Esophagus muscularis mucosa (tissue), 4 donors: ENCODE measurements at regions not wholly inside any gene's neighbourhood (a gene's known extent, or its start where the extent isn't known, plus 50 kb on each side); places are given as distances from the start of the nearest gene placed in this dataset.

Experiments
- CTCF ChIP-seq, 3 experiments: fragments of 200-600 bp in 2 of 3; fragments of 450-650 bp in 1 of 3; sonication (generic) in 2 of 3; IDR thresholded peaks; one replicate each; pipeline ENCODE4 v1.5.1; 2017 to 2019; ENCODE audit warnings: antibody characterized with exemption in 3 of 3, mild to moderate bottlenecking in 2 of 3, moderate library complexity in 1 of 3
- EP300 ChIP-seq: sonication (generic); formaldehyde crosslinking; IDR thresholded peaks from one replicate; pipeline ENCODE4 v1.6.1; 2017; ENCODE audit warnings: antibody characterized with exemption
- POLR2A ChIP-seq: fragments of 450-650 bp; IDR thresholded peaks from one replicate; pipeline ENCODE4 v1.6.1; 2017; ENCODE audit warnings: antibody characterized with exemption, moderate library complexity, mild to moderate bottlenecking, low read depth
- POLR2AphosphoS5 ChIP-seq, 2 donors: sonication (generic); formaldehyde crosslinking; IDR thresholded peaks; one replicate each; pipeline ENCODE4 v1.6.1; 2017; ENCODE audit warnings: antibody characterized with exemption in 2 of 2

- TF ChIP-seq POLR2AphosphoS5 (IDR thresholded peaks at IDR 0.05) (no peak), CTCF (IDR thresholded peaks at IDR 0.05) (no peak), POLR2A (no peak), EP300 (no peak)
These were observed 615.7 kb upstream of the NRP1 start for GRCh38 chr10:33950206-33950605.
